Skeletal muscle satellite cell (primary cell): ENCODE measurements at regions not wholly inside any gene's neighbourhood (a gene's known extent, or its start where the extent isn't known, plus 50 kb on each side); places are given as distances from the start of the nearest gene placed in this dataset.

Source experiments
- H3K27me3 ChIP-seq: 2 replicates; pipeline ENCODE4 v1.7.0; 2013; ENCODE audit warnings: low read length; ENCODE audit not compliant: control insufficient read depth, insufficient read depth
- H3K36me3 ChIP-seq: 2 replicates; pipeline ENCODE4 v1.7.0; 2013; ENCODE audit warnings: mild to moderate bottlenecking, control low read depth, low read length; ENCODE audit not compliant: insufficient read depth
- H3K4me1 ChIP-seq: 2 replicates; pipeline ENCODE4 v1.7.0; 2013; ENCODE audit warnings: low read length; ENCODE audit not compliant: control insufficient read depth, insufficient read depth
- H3K4me2 ChIP-seq: 2 replicates; pipeline ENCODE4 v1.7.0; 2013; ENCODE audit warnings: mild to moderate bottlenecking, low read length
- H3K4me3 ChIP-seq: 2 replicates; pipeline ENCODE4 v1.7.0; 2013; ENCODE audit warnings: low read length
- H3K9ac ChIP-seq: 2 replicates; pipeline ENCODE4 v1.7.0; 2013; ENCODE audit warnings: mild to moderate bottlenecking, low read depth, low read length, moderate library complexity
- H3K9me3 ChIP-seq: replicated peaks from 2 replicates; pipeline ENCODE4 v1.7.0; 2013; ENCODE audit warnings: mild to moderate bottlenecking, control low read depth, low read length

DNA sequence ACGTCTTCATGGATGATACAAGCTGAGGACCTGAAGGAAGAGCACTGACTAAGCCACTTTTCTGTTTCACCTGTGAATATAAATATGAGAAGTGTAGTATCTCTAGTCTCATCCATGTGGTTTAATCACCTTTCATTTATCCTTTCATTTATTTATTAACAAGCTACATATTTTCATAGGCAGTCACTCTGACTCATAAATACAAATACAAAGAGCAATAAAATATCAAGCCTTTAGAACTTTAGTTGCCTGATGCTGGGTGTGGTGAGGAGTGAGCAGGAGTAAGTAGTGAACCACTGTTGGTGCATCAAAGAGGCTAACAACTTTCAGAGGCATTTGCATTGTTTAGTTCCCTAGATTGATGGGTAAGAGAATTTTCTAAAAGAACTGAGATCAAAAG lies 269.0 kb upstream of the C1orf87 start:
- H3K4me3 ChIP-seq = no peak overlapping the region
- H3K9me3 ChIP-seq = no peaks in the 10 kb centered on the region
- peaks cover 6% of the 10 kb centered on the region for H3K4me1 ChIP-seq
- H3K36me3 ChIP-seq = no peaks in the 10 kb centered on the region
- H3K27me3 ChIP-seq = no peaks in the 10 kb centered on the region
- no peak overlapping the region for H3K9ac ChIP-seq
- H3K4me2 ChIP-seq = no peak overlapping the region

DNA sequence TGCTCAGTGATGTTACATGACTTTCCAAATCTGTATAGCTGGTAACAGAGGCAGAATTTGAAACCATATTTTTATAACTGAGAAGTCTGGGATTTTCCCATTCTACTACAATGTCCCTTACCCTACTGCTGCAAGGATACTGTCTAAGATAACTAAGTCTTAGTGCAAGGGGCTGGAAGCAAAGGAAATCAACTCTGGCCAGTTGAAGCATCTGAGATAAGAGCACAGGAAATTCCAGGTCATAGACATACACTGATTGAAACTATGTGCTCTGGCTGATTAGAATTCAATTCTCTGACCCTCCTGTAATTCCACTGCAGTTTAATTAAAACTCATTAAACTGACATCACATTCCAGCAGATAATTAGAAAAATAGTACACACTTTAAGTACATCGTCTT lies 267.7 kb upstream of the C1orf87 start:
- Histone ChIP-seq H3K9ac (no peak overlapping the region), H3K4me2 (no peak overlapping the region), H3K9me3 (no peaks in the 10 kb centered on the region), H3K4me3 (no peak overlapping the region), H3K36me3 (no peaks in the 10 kb centered on the region), H3K4me1 (peaks cover 6% of the 10 kb centered on the region), H3K27me3 (no peaks in the 10 kb centered on the region)

DNA sequence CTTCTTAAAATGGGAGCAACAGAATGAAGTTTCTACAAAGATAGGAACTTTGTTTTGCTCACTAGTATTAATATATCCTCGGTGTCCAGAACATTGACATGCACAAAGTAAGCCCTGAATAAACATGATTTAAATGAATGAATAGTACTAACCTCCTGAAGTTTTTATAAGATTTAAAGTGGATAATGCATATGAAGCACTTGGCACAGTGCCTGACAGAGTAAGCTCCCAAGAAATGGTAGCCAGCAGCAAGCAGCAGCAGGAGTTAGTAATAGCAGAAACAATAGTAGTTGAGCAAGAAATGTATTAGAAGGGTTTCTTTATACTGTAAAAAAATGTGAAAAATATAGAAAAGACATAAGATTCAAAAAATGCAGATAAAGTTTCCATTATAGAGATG lies 258.1 kb upstream of the C1orf87 start:
- Histone ChIP-seq H3K36me3 (no peaks in the 10 kb centered on the region), H3K4me2 (no peak overlapping the region), H3K9me3 (no peaks in the 10 kb centered on the region), H3K4me3 (no peak overlapping the region), H3K9ac (no peak overlapping the region), H3K27me3 (no peaks in the 10 kb centered on the region), H3K4me1 (no peaks in the 10 kb centered on the region)

DNA sequence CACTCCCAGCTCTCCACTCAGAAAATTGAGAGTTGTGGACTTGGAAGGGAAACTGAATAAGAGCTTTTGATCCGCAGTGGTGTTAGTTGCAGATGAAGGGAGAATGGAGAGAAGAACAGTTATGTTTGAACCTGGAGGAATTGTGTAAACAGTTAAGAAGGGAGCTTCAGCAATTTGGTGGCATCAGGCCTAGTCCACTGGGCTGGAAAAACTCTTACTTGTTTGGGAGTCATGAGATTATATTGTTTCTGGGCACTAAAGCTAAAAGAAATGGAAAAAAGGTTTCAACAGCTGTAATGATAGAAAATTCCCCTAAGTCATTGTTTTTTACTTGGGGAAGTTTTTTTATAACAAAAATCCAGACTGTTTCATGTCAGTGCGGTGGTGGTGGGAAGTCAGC lies 256.1 kb upstream of the C1orf87 start:
- H3K4me2 ChIP-seq = no peak overlapping the region
- H3K9ac ChIP-seq = no peak overlapping the region

DNA sequence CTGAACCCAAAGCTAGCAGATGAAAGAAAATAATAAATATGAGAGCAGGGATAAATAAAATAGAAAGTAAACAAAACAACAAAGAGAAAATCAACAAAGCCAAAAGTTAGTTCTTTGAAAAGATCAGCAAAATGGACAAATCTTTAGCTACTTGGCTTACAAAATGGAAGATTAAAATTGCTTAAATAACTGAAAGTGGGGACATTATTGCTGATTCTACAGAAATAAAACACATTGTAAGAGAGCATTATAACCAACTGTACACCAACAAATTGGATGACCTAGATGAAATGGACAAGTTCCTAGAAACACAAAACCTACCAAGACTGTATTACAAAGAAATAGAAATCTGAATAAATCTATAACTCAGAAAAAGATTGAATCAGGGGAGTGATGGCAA lies 238.3 kb upstream of the C1orf87 start:
- H3K27me3 ChIP-seq = no peaks in the 10 kb centered on the region
- no peak overlapping the region for H3K9ac ChIP-seq
- no peaks in the 10 kb centered on the region for H3K4me1 ChIP-seq
- H3K36me3 ChIP-seq = no peaks in the 10 kb centered on the region
- no peak overlapping the region for H3K4me3 ChIP-seq
- H3K9me3 ChIP-seq = no peaks in the 10 kb centered on the region
- H3K4me2 ChIP-seq = no peak overlapping the region

More for the DNA sequence above, 256.1 kb upstream of the C1orf87 start:
- H3K36me3 ChIP-seq = no peaks in the 10 kb centered on the region
- H3K9me3 ChIP-seq = no peaks in the 10 kb centered on the region
- no peak overlapping the region for H3K4me3 ChIP-seq
- H3K27me3 ChIP-seq = no peaks in the 10 kb centered on the region
- H3K4me1 ChIP-seq = no peaks in the 10 kb centered on the region

DNA sequence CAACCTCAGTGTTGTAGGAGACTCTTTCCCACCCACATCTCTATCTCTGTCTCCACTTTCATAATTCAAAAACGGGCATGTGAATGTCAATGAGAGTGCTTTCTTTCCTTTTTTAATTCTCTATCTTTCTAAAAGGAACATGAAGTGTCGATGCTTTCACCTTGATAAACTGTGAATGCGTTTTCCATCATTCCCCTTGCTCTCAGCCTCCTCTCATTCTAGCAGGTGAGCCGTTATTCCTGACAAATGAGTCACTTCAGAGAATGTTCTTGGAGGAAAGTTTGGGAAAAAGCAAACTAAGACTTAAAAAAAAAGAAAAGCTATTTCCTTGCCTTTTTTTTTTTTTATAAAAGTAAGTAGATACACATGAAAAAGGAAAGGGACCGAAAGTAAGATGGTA lies 226.0 kb upstream of the C1orf87 start:
- H3K36me3 ChIP-seq = no peaks in the 10 kb centered on the region
- no peaks in the 10 kb centered on the region for H3K27me3 ChIP-seq
- no peak overlapping the region for H3K4me3 ChIP-seq
- no peaks in the 10 kb centered on the region for H3K4me1 ChIP-seq
- H3K4me2 ChIP-seq = no peak overlapping the region
- H3K9me3 ChIP-seq = no peaks in the 10 kb centered on the region
- no peak overlapping the region for H3K9ac ChIP-seq

DNA sequence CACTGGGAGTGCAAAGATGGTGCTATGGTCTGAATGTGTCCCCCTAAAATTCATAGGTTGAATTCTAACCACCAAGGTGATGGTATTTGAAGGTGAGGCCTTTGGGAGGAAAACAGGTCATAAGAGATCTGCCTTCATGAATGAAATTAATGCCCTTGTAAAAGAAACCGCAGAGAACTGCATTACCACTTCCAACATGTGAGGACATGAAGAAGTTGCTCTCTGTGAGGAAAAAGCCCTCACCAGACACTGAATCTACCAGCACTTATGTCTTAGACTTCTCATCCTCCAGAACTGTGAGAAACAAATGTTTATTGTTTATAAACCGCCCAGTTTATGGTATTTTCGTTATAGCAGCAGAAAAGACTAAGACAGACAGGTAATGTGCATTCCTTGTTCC lies 224.7 kb upstream of the C1orf87 start:
- Histone ChIP-seq H3K27me3 (no peaks in the 10 kb centered on the region), H3K9me3 (no peaks in the 10 kb centered on the region), H3K36me3 (no peaks in the 10 kb centered on the region), H3K9ac (no peak overlapping the region), H3K4me1 (no peaks in the 10 kb centered on the region), H3K4me3 (no peak overlapping the region), H3K4me2 (no peak overlapping the region)

DNA sequence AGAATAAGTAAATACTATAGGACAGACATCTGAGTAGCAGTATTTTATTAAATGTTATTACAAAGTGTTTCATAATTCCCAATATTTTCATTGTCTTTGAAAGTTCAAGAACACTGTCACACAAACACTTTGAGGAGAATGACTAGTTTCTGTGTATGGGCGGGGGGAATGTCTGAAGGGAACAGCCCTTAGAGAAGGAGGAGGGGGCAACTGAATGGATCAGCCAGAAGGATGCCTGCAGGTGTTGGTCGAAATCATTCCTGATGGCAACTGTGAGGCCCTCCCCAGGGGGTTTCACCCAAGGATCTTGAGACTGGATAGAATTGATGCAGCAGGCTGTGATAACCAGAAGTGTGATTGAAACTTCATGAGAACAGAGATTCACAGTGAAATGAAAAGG lies 223.2 kb upstream of the C1orf87 start:
- no peaks in the 10 kb centered on the region for H3K27me3 ChIP-seq
- H3K9ac ChIP-seq = no peak overlapping the region
- H3K4me3 ChIP-seq = no peak overlapping the region
- H3K36me3 ChIP-seq = no peaks in the 10 kb centered on the region
- no peaks in the 10 kb centered on the region for H3K9me3 ChIP-seq
- no peaks in the 10 kb centered on the region for H3K4me1 ChIP-seq
- no peak overlapping the region for H3K4me2 ChIP-seq

DNA sequence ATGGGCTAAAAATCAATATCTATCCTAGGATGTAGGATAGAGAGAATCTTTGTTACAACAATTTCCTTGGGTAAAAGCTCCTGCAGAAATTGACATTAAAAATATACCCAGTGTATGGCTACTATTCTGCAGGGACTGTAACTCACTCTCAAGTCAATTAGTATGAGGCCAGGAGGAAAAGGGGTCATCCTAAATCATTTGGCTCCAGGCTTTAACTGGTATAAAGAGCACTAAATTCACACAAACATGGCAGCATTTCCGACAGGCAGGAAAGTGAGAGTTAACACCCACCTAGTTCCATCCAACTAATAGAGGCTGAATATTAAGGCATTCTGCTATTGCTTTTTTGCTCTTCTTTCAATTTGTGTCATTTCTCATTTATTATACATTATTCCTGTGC lies 218.6 kb upstream of the C1orf87 start:
- H3K27me3 ChIP-seq = no peaks in the 10 kb centered on the region
- H3K4me2 ChIP-seq = no peak overlapping the region
- no peaks in the 10 kb centered on the region for H3K36me3 ChIP-seq
- H3K9ac ChIP-seq = no peak overlapping the region
- no peaks in the 10 kb centered on the region for H3K9me3 ChIP-seq
- no peak overlapping the region for H3K4me3 ChIP-seq
- H3K4me1 ChIP-seq = no peaks in the 10 kb centered on the region

DNA sequence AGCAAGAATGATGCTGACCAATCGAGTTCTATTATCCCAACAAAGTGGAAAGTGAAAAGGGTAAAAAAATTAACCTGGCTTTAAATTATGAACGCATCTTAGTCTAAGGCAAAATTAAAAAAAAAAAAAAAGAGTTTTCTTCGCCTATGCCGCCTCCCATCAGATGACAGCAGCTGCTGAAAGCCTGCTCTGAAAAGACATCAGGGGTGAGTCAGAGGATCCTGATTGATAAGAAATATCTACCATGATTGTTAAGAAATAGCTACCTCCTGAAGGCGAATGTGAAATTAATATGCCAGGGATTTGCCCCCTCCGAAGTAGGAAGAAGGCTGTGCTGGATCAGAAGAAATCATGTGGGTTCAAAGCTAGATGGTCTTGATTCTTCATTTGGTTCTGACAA lies 216.8 kb upstream of the C1orf87 start:
- Histone ChIP-seq H3K27me3 (no peaks in the 10 kb centered on the region), H3K9ac (no peak overlapping the region), H3K9me3 (no peaks in the 10 kb centered on the region), H3K4me3 (no peak overlapping the region), H3K4me2 (no peak overlapping the region), H3K36me3 (no peaks in the 10 kb centered on the region), H3K4me1 (no peaks in the 10 kb centered on the region)

DNA sequence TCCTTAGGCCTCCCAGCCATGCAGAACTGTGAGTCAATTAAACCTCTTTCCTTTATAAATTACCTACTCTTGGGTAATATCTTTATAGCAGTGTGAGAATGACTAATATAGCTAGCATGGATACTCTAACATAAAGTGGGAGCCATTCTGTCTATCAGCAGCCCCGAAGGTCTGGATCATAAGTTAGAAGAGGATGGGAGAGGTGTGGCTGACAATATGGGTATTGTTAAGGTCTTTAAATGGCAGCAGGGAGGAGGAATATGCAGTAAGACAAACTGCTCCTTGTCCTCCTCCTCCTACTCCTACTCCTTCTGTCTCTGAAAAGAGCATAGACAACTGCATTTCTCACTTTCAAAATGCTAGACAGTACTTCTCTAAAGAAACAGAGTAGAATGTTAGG lies 214.0 kb upstream of the C1orf87 start:
- no peak overlapping the region for H3K9ac ChIP-seq
- H3K9me3 ChIP-seq = no peaks in the 10 kb centered on the region
- no peak overlapping the region for H3K4me2 ChIP-seq
- H3K4me3 ChIP-seq = no peak overlapping the region
- no peaks in the 10 kb centered on the region for H3K36me3 ChIP-seq
- peaks cover 10% of the 10 kb centered on the region for H3K4me1 ChIP-seq
- H3K27me3 ChIP-seq = no peaks in the 10 kb centered on the region

DNA sequence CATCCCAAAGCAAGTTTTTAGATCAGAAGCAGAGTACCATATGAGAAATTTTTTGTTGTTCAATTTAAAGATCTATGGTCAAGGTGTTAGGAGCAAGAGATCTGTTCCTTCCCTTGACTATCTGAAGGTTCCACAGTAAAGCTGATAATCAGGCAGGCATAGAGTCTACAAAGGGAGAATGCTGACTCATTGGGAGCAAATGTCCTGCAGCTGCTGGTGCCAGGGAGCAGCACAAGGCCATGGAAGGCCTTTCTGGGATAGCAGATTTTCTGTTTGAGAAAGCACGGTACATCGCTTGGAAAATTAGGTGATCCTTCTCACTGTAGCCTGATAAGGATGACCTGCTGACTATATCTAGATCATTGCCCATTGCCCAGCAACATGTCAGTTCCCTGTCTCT lies 210.1 kb upstream of the C1orf87 start:
- Histone ChIP-seq H3K9me3 (no peaks in the 10 kb centered on the region), H3K27me3 (no peaks in the 10 kb centered on the region), H3K36me3 (no peaks in the 10 kb centered on the region), H3K9ac (no peak overlapping the region), H3K4me3 (no peak overlapping the region), H3K4me2 (no peak overlapping the region), H3K4me1 (peaks cover 34% of the 10 kb centered on the region)
